Omental fat pad (tissue), 3 donors: ENCODE measurements at regions not wholly inside any gene's neighbourhood (a gene's known extent, or its start where the extent isn't known, plus 50 kb on each side); places are given as distances from the start of the nearest gene placed in this dataset.

ENCODE experiments used
- ATAC-seq: fragments of 150-250 bp; one replicate; pipeline ENCODE4 v1.9.1; 2016; ENCODE audit warnings: mild to moderate bottlenecking, moderate library complexity; ENCODE audit not compliant: low FRiP score
- DNase-seq: peaks from one replicate; pipeline ENCODE4 v3.0.0-alpha.2; 2019; ENCODE audit warnings: low spot score
- CTCF ChIP-seq, 3 donors: fragments of 450-650 bp; IDR thresholded peaks; one replicate each; pipeline ENCODE4 v1.5.1; 2016 to 2017; ENCODE audit warnings: antibody characterized with exemption in 3 of 3, mild to moderate bottlenecking in 3 of 3, moderate library complexity in 2 of 3

- TF ChIP-seq CTCF (IDR thresholded peaks at IDR 0.05): no peak
- ATAC-seq (no peak), DNase-seq (no peak)
These were observed 581.0 kb upstream of the RGS18 start for GRCh38 chr1:191577213-191577612.

- DNase-seq: no peak
- no peak for ATAC-seq
- no peak for TF ChIP-seq CTCF (IDR thresholded peaks at IDR 0.05)
These were observed 580.0 kb upstream of the RGS18 start for GRCh38 chr1:191578281-191578680.

- no peak for DNase-seq
- TF ChIP-seq CTCF (IDR thresholded peaks at IDR 0.05): no peak
- ATAC-seq: peak; percentile 41
These were observed 579.2 kb upstream of the RGS18 start for GRCh38 chr1:191579019-191579418.

GRCh38 chr1:191582169-191582568 lies 576.1 kb upstream of the RGS18 start:
- no peak for ATAC-seq
- no peak for TF ChIP-seq CTCF (IDR thresholded peaks at IDR 0.05)
- no peak for DNase-seq

- no peak for DNase-seq
- no peak for ATAC-seq
- no peak for TF ChIP-seq CTCF (IDR thresholded peaks at IDR 0.05)
These were observed 573.2 kb upstream of the RGS18 start for GRCh38 chr1:191585095-191585494.

- DNase-seq (no peak), ATAC-seq (no peak)
- TF ChIP-seq CTCF (IDR thresholded peaks at IDR 0.05): no peak
These were observed 569.4 kb upstream of the RGS18 start for GRCh38 chr1:191588905-191589304.

- no peak for TF ChIP-seq CTCF (IDR thresholded peaks at IDR 0.05)
- ATAC-seq (no peak), DNase-seq (no peak)
These were observed 568.7 kb upstream of the RGS18 start for GRCh38 chr1:191589536-191589935.
